Stimulated activated CD4-positive, alpha-beta T cell treated with anti-CD3 and anti-CD28 coated beads, Interleukin-2, amount 100 ng/mL, for 4 hours (primary cell): ENCODE measurements at regions not wholly inside any gene's neighbourhood (a gene's known extent, or its start where the extent isn't known, plus 50 kb on each side); places are given as distances from the start of the nearest gene placed in this dataset.

ENCODE experiments used
- DNase-seq: peaks from one replicate; pipeline ENCODE4 v3.0.0-alpha.2; 2020; ENCODE audit warnings: low read depth

DNA sequence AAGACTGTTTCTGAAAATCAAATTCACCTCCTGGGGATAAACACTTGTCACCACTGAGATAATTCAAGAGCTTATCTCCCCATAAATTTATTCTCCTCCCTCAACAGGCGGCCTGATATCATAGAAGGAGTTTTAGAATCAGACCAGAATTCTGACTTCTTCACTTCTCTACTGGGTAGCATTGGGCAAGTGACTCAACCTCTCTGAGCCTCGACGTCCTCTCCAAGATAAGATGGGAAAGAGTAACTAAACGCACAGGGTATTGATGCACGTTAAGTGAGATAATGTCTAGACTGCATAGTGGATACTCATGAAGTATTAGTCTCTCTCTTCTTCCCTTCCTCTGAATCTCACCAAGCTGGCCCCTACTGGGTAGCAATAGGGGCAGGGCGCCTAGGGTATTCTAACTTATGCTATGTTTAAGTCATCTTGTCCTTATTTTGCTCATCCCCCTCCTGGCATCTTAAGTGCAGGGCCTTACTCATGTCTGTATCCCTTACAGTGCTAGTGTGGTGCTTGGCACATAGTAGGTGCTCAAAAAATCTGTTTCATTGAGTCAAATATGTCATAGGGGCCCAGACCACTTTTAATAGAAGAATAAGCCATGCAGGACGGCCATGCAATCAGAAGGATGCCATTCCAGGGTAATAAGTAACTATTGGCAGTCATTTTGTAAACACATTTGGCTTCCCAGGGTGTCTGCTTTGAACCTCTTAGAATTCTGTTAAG lies 476.4 kb upstream of the CCL2 start:
- no peak for DNase-seq

DNA sequence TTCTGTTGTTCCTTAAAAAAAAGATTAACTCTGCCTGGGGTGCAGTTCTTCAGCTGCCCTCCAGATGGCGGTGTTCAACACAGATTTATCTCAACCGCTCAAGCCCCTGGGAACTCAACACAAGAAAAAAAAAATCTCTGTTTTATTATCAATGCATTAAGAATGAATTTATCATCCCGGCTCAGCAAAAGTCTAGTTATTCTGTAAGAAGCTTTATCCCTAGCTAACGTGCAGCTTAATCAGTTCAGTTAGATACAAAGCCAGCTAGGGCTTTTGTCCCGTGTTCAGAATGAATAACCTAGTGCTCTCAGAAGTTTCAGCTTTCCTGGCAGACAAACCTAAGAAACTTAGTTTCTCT lies 475.9 kb upstream of the CCL2 start:
- peak; percentile 3 for DNase-seq

DNA sequence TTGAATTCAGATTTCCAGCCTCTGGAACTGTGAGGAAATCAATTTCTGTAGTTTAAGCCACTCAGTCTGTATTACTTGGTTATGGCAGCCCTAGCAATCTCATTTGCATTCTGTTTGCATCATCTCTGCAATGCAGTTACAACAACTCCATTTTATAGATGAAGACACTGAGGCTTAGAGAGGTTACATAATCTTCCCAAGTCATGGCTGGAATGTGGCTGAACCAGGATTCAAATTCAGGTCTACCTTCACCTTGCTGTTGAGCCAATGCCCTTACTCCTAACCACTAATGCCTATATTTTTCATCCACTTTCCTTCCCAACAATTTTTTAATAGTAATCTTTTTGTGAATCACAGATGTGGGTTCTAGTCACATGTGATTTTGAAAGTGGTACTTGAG lies 469.8 kb upstream of the CCL2 start:
- DNase-seq: no peak

DNA sequence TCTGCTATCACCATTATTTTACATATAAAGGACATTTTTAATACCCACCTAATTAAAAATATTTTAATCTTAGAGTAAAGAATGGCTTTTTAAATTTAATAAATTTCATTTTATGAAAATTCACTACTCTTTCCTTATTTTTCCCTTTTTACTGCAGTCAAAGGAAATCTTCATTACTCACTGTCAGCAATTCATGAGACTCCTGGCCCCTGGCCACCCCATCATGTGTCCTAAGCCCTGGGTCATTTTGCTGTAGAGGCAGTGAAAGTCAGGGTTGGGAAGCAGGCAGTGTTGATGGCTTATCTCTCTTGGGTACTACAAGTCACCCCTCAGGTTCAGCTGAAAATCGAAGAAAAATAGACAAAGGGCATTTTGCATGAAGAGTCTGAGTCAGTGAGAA lies 468.6 kb upstream of the CCL2 start:
- DNase-seq: no peak

DNA sequence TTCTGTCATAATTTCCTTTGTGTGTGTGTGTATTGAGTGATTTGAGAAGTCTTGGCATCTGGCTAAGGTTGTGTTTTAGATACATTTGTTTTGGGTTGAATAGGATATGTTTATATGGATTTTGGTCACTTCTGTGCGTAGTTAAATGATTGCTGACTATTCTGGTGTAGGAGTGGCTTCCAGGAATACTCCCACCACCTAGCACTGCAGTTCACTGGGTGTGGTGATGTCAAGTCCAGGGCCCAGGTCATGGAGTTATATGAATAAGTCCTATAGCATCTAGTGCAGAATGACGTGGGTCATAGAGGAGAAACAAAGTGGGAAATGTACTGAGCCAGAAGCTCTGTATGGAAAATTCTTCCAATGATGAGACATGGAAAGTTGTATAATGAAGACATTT lies 465.4 kb upstream of the CCL2 start:
- DNase-seq: no peak

DNA sequence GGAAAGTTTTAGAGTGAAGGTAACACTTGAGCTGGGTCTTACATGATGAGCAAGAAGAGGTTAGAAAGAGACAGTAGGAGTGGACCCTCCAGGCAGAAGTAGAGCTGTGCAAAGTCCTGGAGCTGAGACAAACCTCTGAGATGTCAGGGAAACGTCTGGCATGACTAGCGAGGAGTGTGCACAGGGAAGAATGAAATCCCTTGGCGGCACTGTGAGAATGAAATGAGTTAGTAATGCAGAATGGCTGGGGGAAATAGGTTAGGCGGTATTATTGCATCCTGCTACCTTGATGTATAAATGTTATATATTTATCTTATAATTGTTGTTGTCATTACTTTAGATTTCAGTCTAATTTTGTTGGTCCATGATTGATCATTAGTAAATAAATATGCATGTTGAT lies 457.9 kb upstream of the CCL2 start:
- DNase-seq: no peak

DNA sequence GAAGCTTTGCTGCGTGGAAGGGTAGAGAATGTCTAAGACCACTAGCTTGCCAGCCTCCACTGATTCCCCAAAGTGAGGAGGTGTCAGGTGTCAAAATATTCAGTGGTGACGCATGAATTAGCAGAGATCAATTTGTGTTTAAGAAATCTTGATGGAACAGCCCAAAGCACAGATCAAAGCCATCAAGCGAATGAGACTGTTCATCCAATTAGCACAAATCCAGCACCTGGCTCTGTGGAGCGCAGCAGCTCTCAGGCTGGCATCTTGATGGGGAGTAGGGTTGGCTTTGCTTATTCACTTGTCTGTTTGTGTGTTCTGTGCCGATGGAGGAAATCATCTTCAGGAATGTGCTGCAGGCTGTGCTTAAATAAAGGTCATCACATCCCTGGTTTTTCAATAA lies 456.8 kb upstream of the CCL2 start:
- no peak for DNase-seq

DNA sequence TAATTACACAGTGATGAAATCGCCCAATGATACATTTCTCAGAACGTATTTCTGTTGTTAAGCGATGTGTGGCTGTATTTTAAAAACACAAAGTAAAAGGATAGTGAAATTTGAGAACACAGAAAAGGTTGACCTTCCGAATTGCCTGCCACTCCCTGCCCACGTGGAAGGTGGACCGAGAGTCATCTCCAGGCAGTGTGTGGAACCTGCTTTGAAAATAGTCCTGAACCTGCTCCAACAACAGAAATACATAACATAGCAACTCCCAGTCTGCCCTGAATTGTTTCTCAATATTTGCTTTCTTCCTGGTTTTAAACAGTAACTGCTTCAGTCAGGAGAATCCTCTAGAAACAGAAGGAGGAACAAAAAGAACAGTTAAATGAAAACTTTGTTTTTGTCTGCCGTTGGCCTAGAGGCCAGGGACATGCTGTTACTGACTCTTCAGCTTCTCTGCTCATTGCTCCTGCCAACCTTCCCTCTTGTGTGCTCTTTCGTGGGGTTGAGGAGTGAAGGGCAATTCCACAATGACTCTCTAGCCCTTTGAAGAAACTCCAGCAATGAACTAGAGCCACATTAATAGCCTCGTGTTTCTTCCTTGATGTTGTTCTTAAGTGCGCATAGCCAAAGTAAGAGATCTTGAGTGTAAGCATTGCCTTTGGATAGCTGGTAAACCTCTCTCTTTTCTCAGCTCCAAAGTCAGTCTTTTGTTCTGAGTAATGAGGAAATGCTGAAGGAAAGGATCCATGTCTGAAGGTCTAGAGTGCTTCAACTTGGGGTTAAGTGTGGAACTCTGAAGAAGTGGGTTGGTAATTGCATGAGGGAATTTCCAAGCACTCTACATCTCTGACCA lies 452.5 kb upstream of the CCL2 start:
- DNase-seq: no peak

DNA sequence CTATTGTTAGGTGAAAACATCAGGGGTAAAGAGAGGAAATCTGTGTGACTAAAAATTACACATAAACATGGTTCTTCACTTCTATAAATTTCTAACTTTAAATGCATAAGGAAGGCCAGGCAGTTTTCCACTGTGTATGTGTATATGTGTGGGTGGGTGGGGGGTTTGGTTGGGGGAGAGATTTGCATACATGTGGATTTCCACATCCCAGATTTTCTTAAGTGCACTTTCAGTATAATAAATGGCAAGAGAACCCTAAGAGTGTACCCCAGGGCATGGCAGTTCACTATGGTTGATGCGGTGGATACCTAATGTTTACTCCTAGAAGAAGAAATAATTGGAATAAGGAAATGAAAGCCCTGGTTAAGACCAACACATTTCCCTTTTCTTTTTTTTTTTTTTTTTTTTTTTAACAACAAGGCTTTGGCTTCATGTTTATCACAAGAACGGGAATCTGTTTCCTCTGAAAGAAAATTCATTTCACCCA lies 451.8 kb upstream of the CCL2 start:
- DNase-seq: no peak

DNA sequence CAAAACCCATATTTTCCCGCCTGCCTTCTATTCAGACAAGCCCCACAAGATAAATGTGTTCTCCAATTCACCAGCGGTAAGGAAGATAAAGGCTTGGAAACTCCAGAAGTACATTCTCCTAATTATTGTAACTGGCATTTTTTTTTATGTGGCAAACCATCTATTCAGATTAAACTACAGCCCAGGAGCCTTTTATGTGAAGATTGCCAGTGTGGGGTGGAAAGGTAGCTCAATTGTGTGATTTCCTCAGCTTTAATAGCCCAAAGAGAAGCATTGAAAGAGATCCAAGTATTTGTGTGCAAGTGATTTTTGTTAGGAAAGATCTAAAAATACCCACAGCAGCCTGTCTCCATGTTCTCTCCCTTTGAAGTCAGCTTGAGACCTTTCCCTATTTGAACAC lies 451.4 kb upstream of the CCL2 start:
- DNase-seq: no peak

DNA sequence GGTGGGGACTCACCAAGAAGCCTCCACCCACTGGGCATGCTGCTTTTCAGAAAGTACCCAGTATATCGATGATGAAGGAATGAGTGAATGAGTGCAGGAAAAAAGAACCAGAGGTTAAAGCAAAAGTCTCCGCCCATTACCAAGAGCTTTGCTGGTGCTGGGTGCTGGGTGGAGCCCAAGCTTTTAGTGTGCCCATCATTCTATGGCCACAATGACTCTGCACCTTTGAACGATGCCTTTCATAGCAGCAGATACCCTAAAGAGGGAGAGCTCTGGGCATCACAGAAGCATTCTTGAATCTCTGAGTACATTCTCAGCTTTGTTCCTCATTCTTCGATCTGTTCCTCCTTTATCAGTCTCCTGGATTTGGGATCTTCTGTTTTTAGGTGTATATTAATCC lies 450.7 kb upstream of the CCL2 start:
- no peak for DNase-seq

DNA sequence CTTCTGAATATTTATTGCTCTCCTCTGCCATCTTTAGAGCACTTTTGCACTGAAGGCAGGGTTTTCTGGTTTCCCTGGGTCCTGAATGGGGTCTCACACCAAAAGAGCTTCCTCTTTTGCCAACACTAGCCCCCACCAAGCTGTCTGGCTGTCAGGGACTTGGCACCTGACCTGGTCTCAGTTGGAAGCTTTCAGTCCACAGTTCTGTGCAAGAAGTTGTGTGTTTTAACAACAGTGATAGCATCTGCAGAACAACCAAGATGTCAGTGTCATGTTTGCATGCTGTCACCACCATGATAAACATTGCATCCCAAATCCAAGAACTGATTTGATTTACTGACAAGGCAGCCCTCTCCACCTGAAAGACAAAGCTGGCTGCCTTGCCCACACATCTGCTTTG lies 448.5 kb upstream of the CCL2 start:
- DNase-seq: no peak

DNA sequence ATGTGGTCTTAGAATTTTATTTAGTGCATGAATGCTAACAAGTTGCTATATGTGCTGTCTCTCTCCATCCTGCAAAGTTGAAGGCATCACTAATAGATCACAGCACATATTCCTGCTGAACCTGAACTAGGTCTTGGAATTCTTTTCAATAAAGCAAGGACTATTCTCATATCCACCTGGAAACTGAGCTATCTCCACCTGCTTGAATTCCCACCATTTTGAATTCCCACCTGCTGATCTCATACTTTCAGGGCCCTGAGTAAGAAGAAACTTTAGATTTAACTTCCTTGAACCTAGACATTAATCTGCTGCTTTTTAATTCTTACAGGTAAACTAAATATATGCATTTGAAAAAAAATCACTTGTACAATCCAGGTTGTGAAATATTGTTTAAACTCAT lies 445.3 kb upstream of the CCL2 start:
- DNase-seq: no peak

DNA sequence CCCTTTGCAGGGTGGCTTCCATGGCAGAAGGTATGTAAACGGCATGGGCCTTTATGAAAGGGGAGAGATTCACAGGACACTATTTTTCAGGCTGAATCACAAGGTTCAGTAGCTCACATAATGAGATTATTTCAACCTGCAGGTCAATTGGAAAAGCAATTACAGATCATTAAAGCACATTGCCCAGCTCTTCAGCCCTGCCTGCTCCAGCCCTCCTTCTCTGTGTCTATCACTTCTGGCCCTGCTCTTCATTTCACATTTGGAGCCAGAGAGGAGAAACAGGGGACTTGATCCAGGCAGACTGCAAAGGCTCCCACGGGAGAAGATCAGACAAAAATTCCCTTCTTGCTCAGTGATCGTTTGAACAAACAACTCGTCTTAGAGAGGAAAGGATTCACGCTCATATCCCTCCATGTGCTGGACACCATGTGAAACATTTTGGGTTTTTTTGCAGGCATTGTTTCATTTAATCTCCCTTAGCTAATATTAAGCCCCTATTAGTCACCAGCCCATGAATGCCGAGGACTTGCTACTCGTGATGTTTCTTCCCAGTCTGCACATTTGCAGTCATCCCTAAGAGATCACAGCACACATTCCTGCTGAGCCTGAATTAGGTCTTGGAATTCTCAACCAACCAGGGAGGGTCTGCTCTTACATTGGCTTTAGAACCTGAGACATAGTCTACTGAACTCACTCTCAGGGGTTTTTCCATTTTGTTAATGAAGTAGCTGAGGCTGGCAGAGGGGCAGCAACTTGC lies 443.9 kb upstream of the CCL2 start:
- DNase-seq: no peak

DNA sequence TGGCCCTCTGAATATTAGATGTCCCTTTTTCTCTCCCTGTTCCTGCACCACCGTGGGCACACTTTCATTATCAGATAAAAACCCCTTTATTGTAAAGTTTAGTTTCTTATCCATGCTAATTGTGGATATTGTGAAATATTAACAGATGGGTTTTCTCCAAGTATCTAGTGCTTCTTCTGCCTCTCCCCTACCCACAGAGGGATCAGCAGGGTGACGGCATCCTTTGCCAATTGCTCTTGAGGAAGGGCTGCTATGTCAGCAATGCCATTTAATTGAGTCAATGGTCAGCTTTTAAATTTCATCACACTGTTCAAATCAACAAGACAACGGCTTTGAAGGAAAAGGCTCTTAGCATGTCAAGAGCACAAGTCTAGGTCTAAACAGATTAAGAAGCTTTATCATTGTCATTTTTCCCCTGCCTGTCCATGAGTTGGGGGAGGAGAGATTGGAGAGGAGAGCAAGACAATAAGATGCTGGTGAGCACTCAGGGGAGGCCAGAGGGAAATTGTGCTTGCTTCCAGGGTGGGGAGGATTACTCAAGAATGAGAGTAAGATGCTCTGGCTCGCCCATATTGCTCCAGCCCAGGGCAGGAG lies 443.0 kb upstream of the CCL2 start:
- no peak for DNase-seq

DNA sequence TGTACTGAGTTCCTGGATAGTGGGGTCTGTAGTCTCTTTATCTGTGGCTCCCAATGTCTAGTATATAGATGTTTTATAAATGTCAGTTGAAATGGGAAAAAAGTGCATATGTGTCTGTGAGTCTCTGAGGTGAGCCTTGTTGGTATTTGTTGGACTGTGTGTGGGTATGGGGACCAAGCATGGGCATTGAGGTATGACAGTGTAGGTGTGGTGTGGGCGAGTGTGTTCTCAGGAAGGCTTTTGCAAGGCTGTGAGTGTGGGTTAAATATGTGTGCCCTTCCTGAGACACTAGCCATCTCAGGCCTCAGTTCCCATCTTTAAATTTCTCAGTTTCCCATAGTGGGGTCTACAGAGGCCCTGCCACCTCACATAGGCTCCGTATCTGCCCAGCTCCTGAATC lies 440.2 kb upstream of the CCL2 start:
- DNase-seq: no peak

DNA sequence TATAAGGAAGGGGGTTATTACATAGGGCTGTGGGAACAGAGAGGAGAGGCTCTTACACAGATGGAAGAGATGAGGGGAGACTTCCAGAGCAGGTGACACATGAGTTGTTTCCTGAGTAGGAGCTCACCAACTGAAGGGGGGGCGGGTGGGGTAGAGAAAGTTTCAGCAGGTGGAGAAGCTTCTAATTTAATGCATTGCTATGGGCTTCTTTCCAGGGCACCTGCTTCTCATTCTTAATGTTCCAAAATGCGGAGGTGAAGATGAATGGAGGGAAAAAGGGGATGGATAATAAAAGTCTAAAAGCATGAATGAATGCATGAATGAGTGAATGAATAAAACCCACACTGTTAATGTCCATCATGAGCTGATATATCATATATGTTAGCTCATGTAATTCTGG lies 439.0 kb upstream of the CCL2 start:
- no peak for DNase-seq

DNA sequence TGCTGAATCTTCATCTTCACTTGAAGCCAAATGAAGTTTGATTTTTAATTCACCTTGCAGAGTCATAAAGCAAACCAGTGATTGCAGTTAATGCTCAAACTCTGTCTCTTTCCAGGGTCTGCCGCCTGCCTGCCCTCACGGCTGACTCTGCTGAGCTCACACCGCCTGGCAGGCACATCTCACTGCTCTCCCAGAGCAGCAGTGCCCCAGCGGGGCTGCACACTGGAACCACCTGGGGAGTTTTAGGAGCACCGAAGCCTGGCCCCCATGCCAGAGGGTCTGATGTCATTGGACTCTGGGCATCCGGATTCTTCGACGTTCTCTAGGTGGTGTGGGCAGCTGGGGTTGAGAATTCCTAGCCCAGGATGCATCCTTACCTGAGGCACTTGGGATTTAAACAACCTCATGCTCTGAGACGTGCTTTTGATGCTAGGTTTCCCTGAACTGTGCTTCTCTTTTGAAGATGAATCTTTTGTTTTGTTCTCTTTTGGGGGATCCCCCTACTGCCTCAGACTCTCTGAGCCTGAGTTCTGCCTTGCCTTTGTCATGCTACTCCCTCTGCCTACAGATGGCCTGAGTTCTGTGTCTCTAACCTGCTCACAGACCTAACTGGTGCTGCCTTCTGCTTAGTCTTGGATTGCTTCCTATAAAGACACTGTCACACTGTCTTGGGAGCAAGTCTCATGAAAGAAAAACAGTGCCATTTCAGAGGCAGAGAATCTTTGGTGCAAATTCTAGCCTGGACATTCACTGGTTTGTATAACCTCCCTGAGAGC lies 438.1 kb upstream of the CCL2 start:
- no peak for DNase-seq

DNA sequence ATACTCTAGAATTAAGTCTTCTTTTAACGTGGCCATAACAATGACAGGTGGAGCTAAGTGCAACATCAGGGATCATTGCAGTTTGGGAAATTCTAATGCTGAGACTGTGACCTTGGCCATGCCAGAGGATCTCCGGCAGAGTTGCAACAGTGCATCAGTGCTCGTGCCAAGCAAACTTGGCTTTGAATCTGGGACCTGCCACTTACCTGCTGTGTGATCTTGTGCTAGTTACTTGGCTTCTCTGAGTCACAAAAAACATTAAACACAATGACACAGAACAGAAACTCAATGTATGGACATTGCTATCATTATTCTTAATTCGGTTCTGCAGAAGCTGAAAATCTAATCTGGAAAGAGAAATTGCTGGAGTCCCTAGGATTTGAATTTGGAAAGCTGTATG lies 435.5 kb upstream of the CCL2 start:
- no peak for DNase-seq

DNA sequence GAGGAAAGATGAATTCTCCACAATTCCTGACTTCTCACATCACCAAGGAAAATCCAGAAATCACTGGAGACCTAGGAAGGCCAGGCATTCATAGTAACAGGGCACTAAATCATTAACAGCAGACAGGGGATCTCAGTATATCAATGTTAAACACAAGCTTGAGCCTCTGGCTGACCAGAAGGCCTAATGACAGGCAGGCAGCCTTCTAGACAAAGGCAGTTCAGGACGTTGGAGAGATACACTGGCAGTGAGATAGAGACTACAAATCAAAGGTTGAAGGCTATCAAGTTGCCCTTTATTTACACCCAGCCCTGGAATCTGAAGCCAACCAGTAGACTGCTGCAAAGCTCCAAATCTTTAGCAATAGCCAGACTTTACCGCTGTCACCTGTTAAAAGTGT lies 422.8 kb upstream of the CCL2 start:
- no peak for DNase-seq

DNA sequence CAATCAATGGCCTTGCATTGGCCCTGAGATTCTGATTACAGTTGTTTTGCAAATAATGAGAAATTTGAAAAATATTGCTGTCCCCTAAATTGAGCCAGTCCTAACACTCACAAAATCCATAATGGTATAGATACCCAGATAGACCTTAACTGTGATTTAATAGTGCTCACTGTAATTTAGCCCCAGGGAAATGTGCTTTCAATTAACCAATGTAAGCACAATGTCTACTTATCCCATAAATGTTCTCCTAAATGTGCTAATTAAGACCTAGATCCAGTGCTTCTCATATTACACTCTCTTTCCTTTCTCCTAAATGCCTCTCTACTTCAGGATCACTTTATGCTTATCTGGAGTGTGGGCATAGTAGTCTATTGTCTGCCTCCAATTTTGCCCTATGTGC lies 417.8 kb upstream of the CCL2 start:
- DNase-seq: no peak

DNA sequence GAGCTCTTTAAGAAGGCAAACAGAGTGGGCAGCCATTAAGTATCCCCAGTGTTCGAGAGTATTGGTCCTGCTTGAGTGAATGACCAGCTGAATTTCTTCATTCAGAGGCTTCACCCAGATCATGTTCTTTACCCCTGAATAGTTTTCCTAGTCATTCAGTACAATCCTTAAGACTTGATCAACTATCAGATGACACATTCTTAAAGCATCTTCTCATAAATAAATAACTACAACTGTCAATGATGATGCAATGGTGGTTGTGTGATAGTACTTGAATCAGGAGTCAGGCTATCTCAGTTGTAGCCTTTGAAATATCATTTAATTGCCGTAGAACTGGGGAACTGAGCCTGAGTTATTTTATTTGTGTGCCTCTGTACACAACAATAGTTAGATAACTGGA lies 416.8 kb upstream of the CCL2 start:
- no peak for DNase-seq
